ENCODE measurements at regions not wholly inside any gene's neighbourhood (a gene's known extent, or its start where the extent isn't known, plus 50 kb on each side); places are given as distances from the start of the nearest gene placed in this dataset.

- peak; percentile 90 for TF ChIP-seq ZNF592 (IDR thresholded peaks at IDR 0.05)
- TF ChIP-seq, protein P1, sequence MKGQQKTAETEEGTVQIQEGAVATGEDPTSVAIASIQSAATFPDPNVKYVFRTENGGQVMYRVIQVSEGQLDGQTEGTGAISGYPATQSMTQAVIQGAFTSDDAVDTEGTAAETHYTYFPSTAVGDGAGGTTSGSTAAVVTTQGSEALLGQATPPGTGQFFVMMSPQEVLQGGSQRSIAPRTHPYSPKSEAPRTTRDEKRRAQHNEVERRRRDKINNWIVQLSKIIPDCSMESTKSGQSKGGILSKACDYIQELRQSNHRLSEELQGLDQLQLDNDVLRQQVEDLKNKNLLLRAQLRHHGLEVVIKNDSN (CRISPR knock-in tag; IDR thresholded peaks at IDR 0.05), result no peak
- TF ChIP-seq ATF7 (IDR thresholded peaks at IDR 0.05), result peak; percentile 75
- TF ChIP-seq PTTG1 (tag; IDR thresholded peaks at IDR 0.05; ENCODE audit: low read depth), result no peak
- TF ChIP-seq NCOA4 (IDR thresholded peaks at IDR 0.05; ENCODE audit: partially characterized antibody), result no peak
- TF ChIP-seq, protein P2, sequence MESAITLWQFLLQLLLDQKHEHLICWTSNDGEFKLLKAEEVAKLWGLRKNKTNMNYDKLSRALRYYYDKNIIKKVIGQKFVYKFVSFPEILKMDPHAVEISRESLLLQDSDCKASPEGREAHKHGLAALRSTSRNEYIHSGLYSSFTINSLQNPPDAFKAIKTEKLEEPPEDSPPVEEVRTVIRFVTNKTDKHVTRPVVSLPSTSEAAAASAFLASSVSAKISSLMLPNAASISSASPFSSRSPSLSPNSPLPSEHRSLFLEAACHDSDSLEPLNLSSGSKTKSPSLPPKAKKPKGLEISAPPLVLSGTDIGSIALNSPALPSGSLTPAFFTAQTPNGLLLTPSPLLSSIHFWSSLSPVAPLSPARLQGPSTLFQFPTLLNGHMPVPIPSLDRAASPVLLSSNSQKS (CRISPR knock-in tag; IDR thresholded peaks at IDR 0.05), result no peak
- peak; percentile 36 for TF ChIP-seq U2AF1 (optimal IDR thresholded peaks at IDR 0.05; ENCODE audit: low read depth, low read length)
- no peak for TF ChIP-seq ZNF764 (CRISPR knock-in tag; IDR thresholded peaks at IDR 0.05; ENCODE audit: low read depth)
- TF ChIP-seq, protein P3, sequence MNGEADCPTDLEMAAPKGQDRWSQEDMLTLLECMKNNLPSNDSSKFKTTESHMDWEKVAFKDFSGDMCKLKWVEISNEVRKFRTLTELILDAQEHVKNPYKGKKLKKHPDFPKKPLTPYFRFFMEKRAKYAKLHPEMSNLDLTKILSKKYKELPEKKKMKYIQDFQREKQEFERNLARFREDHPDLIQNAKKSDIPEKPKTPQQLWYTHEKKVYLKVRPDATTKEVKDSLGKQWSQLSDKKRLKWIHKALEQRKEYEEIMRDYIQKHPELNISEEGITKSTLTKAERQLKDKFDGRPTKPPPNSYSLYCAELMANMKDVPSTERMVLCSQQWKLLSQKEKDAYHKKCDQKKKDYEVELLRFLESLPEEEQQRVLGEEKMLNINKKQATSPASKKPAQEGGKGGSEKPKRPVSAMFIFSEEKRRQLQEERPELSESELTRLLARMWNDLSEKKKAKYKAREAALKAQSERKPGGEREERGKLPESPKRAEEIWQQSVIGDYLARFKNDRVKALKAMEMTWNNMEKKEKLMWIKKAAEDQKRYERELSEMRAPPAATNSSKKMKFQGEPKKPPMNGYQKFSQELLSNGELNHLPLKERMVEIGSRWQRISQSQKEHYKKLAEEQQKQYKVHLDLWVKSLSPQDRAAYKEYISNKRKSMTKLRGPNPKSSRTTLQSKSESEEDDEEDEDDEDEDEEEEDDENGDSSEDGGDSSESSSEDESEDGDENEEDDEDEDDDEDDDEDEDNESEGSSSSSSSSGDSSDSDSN (IDR thresholded peaks at IDR 0.05; ENCODE audit: borderline replicate concordance in 1 of 2, low read depth in 2 of 2, low read length in 2 of 2), result peak; percentile 75 to 89; a peak in 2 of 4 replicates
- no peak for TF ChIP-seq ZNF77 (CRISPR knock-in tag; IDR thresholded peaks at IDR 0.05)
- no peak for TF ChIP-seq ZNF589 (CRISPR knock-in tag; IDR thresholded peaks at IDR 0.05; ENCODE audit: low read depth)
- peak; percentile 39; the same call in 1 of the 2 replicates for TF ChIP-seq JUN (IDR thresholded peaks at IDR 0.05; ENCODE audit: borderline replicate concordance, low read depth, low read length)
- TF ChIP-seq JUN (CRISPR knock-in tag; IDR thresholded peaks at IDR 0.05; ENCODE audit: borderline replicate concordance), result no peak
- peak in 1 of 2 experiments; percentile 42; a peak in 1 of 4 replicates for TF ChIP-seq SRF (CRISPR knock-in tag; IDR thresholded peaks at IDR 0.05)
- no peak for TF ChIP-seq PCBP1 (IDR thresholded peaks at IDR 0.05; ENCODE audit: low read depth, low read length, poor library complexity, severe bottlenecking)
- no peak for TF ChIP-seq SREBF1 (IDR thresholded peaks at IDR 0.05; ENCODE audit: borderline replicate concordance, low read depth, low read length)
- 0 out of 2 replicates have a peak, but pooled peaks have one; percentile 65 for TF ChIP-seq ETS1 (conservative IDR thresholded peaks at IDR 0.05; ENCODE audit: control insufficient read depth, low read depth, low read length)
Measured at GRCh38 chr12:107903341-107904061, 129.0 kb downstream of the ASCL4 start (continued).

All from K562 (cell line).